Naive thymus-derived CD8-positive, alpha-beta T cell (primary cell): ENCODE measurements at regions not wholly inside any gene's neighbourhood (a gene's known extent, or its start where the extent isn't known, plus 50 kb on each side); places are given as distances from the start of the nearest gene placed in this dataset.
"Not testable (repeated sequence)": the region's sequence is repeated elsewhere in the genome, so short reads cannot be mapped to it uniquely, and the experiment has no call there.

Experiments used
- ATAC-seq, 2 donors: fragments of 150-1000 bp; cut with Tn5 transposase in 1 of 2; sonication (Bioruptor Pico), chemical (Tn5 transposase) in 1 of 2; 1 replicate in 1 of 2; 2 replicates in 1 of 2; pipeline ENCODE4 v1.10.0; 2021; ENCODE audit warnings: mild to moderate bottlenecking in 2 of 2, moderate library complexity in 2 of 2
- POLR2A ChIA-PET: fragments of 350-600 bp; sonication (Branson Sonifier 250); formaldehyde crosslinking; loops from one replicate; lab custom pipeline; 2021; ENCODE audit warnings: antibody characterized with exemption; lab: Charles Lee
- DNase-seq, 10 donors: peaks; one replicate each; pipeline versions ENCODE4 v3.0.0 to v3.0.0-alpha.2; 2020 to 2022
- H3K27ac Mint-ChIP-seq, 10 donors: one replicate each; pipeline ENCODE4 v1.8.0; 2020 to 2022; ENCODE audit warnings: mild to moderate bottlenecking in 10 of 10, mixed read lengths in 10 of 10, moderate library complexity in 4 of 10, inconsistent platforms in 1 of 10
- H3K27me3 Mint-ChIP-seq, 5 donors: one replicate each; pipeline ENCODE4 v1.8.0; 2021 to 2022; ENCODE audit warnings: mixed read lengths in 5 of 5
- H3K36me3 Mint-ChIP-seq, 3 donors: one replicate each; pipeline ENCODE4 v1.8.0; 2020 to 2022; ENCODE audit warnings: mixed read lengths in 3 of 3, mild to moderate bottlenecking in 2 of 3, inconsistent platforms in 1 of 3
- H3K4me1 Mint-ChIP-seq, 4 donors: one replicate each; pipeline ENCODE4 v1.8.0; 2021 to 2022; ENCODE audit warnings: mixed read lengths in 4 of 4
- H3K4me3 Mint-ChIP-seq, 10 donors: one replicate each; pipeline ENCODE4 v1.8.0; 2020 to 2022; ENCODE audit warnings: mild to moderate bottlenecking in 10 of 10, mixed read lengths in 10 of 10, moderate library complexity in 6 of 10, inconsistent platforms in 1 of 10
- H3K9me3 Mint-ChIP-seq, 9 donors: one replicate each; pipeline ENCODE4 v1.8.0; 2020 to 2022; ENCODE audit warnings: mixed read lengths in 9 of 9, mild to moderate bottlenecking in 3 of 9, inconsistent platforms in 1 of 9, moderate library complexity in 1 of 9

GRCh38 chr6:145086197-145086596, 649.1 kb downstream of the EPM2A start:
- H3K27ac Mint-ChIP-seq: no peak overlapping the region
- POLR2A ChIA-PET: no interaction called here
- H3K27me3 Mint-ChIP-seq: peaks cover 0 to 24% (median 8%) of the 10 kb centered on the region in 5 donors
- H3K9me3 Mint-ChIP-seq: no peaks in the 10 kb centered on the region
- ATAC-seq: no peak
- H3K36me3 Mint-ChIP-seq: no peaks in the 10 kb centered on the region
- DNase-seq: no peak
- no peaks in the 10 kb centered on the region for H3K4me1 Mint-ChIP-seq
- no peak overlapping the region for H3K4me3 Mint-ChIP-seq

- POLR2A ChIA-PET: no interaction called here
- no peak overlapping the region for H3K4me3 Mint-ChIP-seq
- no peaks in the 10 kb centered on the region for H3K4me1 Mint-ChIP-seq
Measured at GRCh38 chr6:145087034-145087433, 648.3 kb downstream of the EPM2A start.

GRCh38 chr6:145090801-145091585, 644.3 kb downstream of the EPM2A start:
- H3K4me1 Mint-ChIP-seq: no peaks in the 10 kb centered on the region
- peaks cover 3 to 18% (median 11%) of the 10 kb centered on the region in 5 donors for H3K27me3 Mint-ChIP-seq
- no peak overlapping the region for H3K27ac Mint-ChIP-seq
- no peak overlapping the region for H3K4me3 Mint-ChIP-seq
- POLR2A ChIA-PET: no interaction called here
- ATAC-seq (no peak), DNase-seq (no peak)
- peaks cover 0 to 3% (median 0%) of the 10 kb centered on the region in 9 donors for H3K9me3 Mint-ChIP-seq
- no peaks in the 10 kb centered on the region for H3K36me3 Mint-ChIP-seq

More at GRCh38 chr6:145087034-145087433, 648.3 kb downstream of the EPM2A start:
- H3K9me3 Mint-ChIP-seq: no peaks in the 10 kb centered on the region
- peaks cover 3 to 24% (median 8%) of the 10 kb centered on the region in 5 donors for H3K27me3 Mint-ChIP-seq
- no peak overlapping the region for H3K27ac Mint-ChIP-seq
- no peak for ATAC-seq
- DNase-seq: no peak
- no peaks in the 10 kb centered on the region for H3K36me3 Mint-ChIP-seq

DNA sequence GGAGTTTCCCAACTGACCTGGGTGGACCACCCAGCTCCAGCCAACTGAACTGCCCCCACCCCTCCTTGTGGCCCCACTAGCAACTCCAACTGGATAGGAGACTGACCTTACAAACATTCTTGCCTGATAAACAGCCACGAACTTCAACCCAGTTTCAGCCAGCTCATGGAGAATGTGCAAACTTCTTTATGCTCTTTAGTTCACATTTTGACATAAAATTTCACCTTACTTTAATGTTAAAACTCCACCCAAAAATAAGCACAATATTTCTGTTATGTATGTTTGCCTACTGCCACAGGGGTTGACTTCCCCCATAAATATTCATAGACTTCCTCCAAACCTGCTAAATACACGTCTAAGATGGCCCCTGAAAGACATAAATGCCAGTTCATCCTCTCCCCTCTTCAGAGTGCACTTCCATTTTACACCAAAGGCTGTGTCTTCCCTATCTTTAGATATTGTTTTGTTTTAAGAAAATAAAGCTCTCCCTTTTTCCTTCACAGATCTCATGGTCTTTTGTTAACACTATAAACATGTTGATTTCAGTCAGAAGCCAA, 643.7 kb downstream of the EPM2A start:
- Mint-ChIP-seq H3K9me3 (peaks cover 0 to 4% (median 1%) of the 10 kb centered on the region in 9 donors), H3K27me3 (peaks cover 3 to 12% (median 11%) of the 10 kb centered on the region in 5 donors)
- POLR2A ChIA-PET: no interaction called here

DNA sequence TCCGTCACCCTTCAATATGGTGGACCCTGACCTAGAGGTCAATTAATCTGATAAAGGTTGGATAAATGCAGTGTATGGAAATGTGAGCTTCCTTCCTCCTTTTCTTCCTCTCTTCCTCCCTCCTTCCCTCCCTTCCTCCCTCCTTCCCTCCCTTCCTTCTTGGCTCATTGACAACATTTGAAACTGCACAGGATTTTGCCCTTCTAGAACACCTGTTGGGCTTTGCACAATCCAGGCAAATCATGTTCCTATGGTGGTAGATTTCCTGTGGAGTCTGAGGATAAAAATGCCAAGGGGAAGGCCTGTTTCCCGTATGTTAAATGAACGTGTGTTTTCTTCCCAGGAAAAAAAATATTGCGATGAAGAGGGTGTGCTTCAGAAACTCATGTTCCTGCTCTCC, 642.8 kb downstream of the EPM2A start:
- ATAC-seq: no peak
- Mint-ChIP-seq H3K4me1 (no peaks in the 10 kb centered on the region), H3K4me3 (no peak overlapping the region), H3K27ac (no peak overlapping the region), H3K36me3 (no peaks in the 10 kb centered on the region), H3K27me3 (peaks cover 3 to 12% (median 11%) of the 10 kb centered on the region in 5 donors), H3K9me3 (peaks cover 0 to 11% (median 4%) of the 10 kb centered on the region in 9 donors)
- POLR2A ChIA-PET: no interaction called here
- no peak for DNase-seq

More for the DNA sequence above, 643.7 kb downstream of the EPM2A start:
- DNase-seq: no peak
- H3K4me1 Mint-ChIP-seq: no peaks in the 10 kb centered on the region
- H3K36me3 Mint-ChIP-seq: no peaks in the 10 kb centered on the region
- no peak overlapping the region for H3K4me3 Mint-ChIP-seq
- H3K27ac Mint-ChIP-seq: no peak overlapping the region
- ATAC-seq: no peak

DNA sequence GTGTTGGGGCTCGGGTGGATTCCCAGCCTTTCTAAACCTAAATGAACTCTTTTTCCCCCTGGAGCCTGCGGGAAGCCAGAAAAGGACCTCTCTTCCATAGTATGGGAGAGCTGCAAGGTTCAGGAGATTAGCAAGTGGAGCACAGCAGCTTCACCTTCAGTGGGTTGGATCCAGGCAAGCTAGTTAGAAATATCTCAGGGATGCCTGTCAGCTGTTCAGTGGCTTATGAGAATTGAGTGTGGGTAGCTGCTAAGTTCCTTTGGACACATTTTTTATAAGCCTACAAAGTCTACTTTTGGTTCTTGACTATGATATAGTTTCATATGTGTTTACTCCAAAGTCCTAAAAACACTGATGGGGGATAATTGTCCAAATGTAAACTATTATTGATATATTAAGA, 642.1 kb downstream of the EPM2A start:
- peaks cover 3 to 12% (median 11%) of the 10 kb centered on the region in 5 donors for H3K27me3 Mint-ChIP-seq
- peaks cover 0 to 18% (median 10%) of the 10 kb centered on the region in 9 donors for H3K9me3 Mint-ChIP-seq
- no peaks in the 10 kb centered on the region for H3K4me1 Mint-ChIP-seq
- peaks cover 0 to 2% (median under 1%) of the 10 kb centered on the region in 3 donors for H3K36me3 Mint-ChIP-seq
- H3K4me3 Mint-ChIP-seq: no peak overlapping the region
- POLR2A ChIA-PET: no interaction called here
- DNase-seq (no peak), ATAC-seq (no peak)
- H3K27ac Mint-ChIP-seq: no peak overlapping the region

- no peaks in the 10 kb centered on the region for H3K4me1 Mint-ChIP-seq
Measured at GRCh38 chr6:145096846-145097245, 638.5 kb downstream of the EPM2A start.

DNA sequence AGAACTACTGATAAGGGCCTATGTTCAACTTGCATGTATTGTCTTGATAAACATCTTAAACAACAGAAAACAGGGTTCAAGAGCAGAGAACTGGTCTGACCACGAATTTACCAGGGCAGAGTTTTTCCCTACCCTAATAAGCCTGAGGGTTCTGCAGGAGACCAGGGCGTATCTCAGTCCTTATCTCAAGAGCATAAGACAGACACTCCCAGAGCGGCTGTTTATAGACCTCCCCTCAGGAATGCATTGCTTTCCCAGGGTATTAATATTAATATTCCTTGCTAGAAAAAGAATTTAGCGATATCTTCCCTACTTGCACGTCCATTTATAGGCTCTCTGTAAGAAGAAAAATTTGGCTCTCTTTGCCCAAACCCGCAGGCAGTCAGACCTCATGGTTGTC, 637.2 kb downstream of the EPM2A start:
- H3K36me3 Mint-ChIP-seq, H3K4me3 Mint-ChIP-seq, ATAC-seq, POLR2A ChIA-PET, DNase-seq, H3K4me1 Mint-ChIP-seq, H3K27ac Mint-ChIP-seq: not testable (repeated sequence)
- peaks cover 0 to 32% (median 20%) of the 10 kb centered on the region in 9 donors for H3K9me3 Mint-ChIP-seq
- peaks cover 0 to 13% (median 5%) of the 10 kb centered on the region in 5 donors for H3K27me3 Mint-ChIP-seq

More at GRCh38 chr6:145096846-145097245, 638.5 kb downstream of the EPM2A start:
- DNase-seq: no peak
- Mint-ChIP-seq H3K27me3 (peaks cover 0 to 10% (median 5%) of the 10 kb centered on the region in 5 donors), H3K27ac (no peak overlapping the region), H3K9me3 (peaks cover 0 to 32% (median 20%) of the 10 kb centered on the region in 9 donors), H3K36me3 (peaks cover 0 to 7% (median 2%) of the 10 kb centered on the region in 3 donors), H3K4me3 (no peak overlapping the region)
- POLR2A ChIA-PET: no interaction called here
- ATAC-seq: no peak

DNA sequence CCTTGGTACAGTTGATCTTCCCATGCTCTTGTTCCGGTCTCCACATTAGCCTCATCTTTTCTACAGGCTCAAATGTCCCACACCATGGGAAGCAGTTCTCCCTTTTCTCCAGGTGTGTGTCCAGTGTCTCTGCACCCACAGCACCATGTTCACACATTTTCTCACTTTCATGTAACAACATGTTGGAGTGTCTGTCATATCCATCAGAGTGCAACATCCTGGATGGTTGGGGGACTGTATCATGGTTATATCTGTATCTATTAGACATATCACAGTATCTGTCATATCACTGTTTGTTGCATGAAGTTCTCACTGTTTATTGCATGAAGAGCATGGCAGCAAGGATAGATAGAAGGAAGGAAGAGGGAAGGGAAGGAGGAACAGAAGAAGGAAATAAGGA, 635.6 kb downstream of the EPM2A start:
- peaks cover 0 to 32% (median 20%) of the 10 kb centered on the region in 9 donors for H3K9me3 Mint-ChIP-seq
- DNase-seq: no peak
- H3K27me3 Mint-ChIP-seq: peaks cover 0 to 9% (median 5%) of the 10 kb centered on the region in 5 donors
- no peak overlapping the region for H3K27ac Mint-ChIP-seq
- H3K36me3 Mint-ChIP-seq: peaks cover 0 to 7% (median 2%) of the 10 kb centered on the region in 3 donors
- H3K4me1 Mint-ChIP-seq: no peaks in the 10 kb centered on the region
- H3K4me3 Mint-ChIP-seq: no peak overlapping the region
- ATAC-seq: no peak
- POLR2A ChIA-PET: no interaction called here

- Mint-ChIP-seq H3K4me3 (no peak overlapping the region), H3K27ac (no peak overlapping the region), H3K9me3 (peaks cover 0 to 6% (median 0%) of the 10 kb centered on the region in 9 donors), H3K36me3 (no peaks in the 10 kb centered on the region), H3K4me1 (no peaks in the 10 kb centered on the region), H3K27me3 (peaks cover 7 to 34% (median 7%) of the 10 kb centered on the region in 5 donors)
- POLR2A ChIA-PET: no interaction called here
- DNase-seq (no peak), ATAC-seq (no peak)
Measured at GRCh38 chr6:145110109-145110508, 625.2 kb downstream of the EPM2A start.

DNA sequence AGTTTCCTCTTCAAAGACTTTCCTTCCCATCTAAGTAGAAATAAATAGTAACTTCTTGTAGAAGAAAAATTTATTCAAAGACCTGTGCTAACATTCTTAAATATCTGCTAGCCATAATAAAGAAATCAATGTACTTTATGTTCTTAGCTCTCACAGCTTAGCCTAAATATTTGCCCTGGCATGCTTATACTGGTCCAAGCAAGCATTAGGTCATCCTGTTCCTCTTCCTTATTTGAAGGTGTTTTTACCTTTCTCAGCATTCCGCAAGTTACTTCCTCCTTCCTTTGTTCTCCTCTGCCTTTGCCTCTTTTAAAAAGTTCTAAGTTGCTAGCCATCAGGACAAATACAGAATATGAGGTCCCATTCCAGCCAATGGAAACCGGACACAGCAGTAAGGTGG, 623.9 kb downstream of the EPM2A start:
- H3K4me1 Mint-ChIP-seq, ATAC-seq, H3K36me3 Mint-ChIP-seq, H3K4me3 Mint-ChIP-seq, POLR2A ChIA-PET, H3K27ac Mint-ChIP-seq, H3K9me3 Mint-ChIP-seq, DNase-seq: not testable (repeated sequence)
- peaks cover 7 to 33% (median 7%) of the 10 kb centered on the region in 5 donors for H3K27me3 Mint-ChIP-seq

- H3K27me3 Mint-ChIP-seq: peaks cover 7 to 20% (median 7%) of the 10 kb centered on the region in 5 donors
- POLR2A ChIA-PET: no interaction called here
- ATAC-seq (no peak), DNase-seq (no peak)
- H3K27ac Mint-ChIP-seq: no peak overlapping the region
- peaks cover 0 to 4% (median 0%) of the 10 kb centered on the region in 9 donors for H3K9me3 Mint-ChIP-seq
- no peaks in the 10 kb centered on the region for H3K36me3 Mint-ChIP-seq
- H3K4me1 Mint-ChIP-seq: no peaks in the 10 kb centered on the region
- H3K4me3 Mint-ChIP-seq: no peak overlapping the region
Measured at GRCh38 chr6:145112711-145113148, 622.6 kb downstream of the EPM2A start.

DNA sequence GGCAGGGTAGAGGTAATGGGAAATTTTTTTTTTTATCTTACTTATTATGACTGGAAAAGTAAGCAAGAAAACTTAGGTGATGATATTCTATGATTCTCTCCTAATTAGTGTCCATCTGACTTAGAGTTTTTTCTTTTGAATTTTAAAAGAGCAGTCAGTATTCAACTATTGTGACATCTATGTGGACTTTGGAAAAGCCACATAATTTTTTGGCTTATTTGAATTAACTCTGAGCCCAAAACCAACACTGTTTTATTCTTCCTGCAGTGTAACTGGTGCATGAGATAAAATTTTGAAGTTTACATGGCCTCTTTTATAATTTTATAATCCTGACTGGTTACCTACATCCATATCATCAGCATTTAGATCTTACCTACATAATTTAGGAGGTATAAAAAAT, 619.7 kb downstream of the EPM2A start:
- H3K9me3 Mint-ChIP-seq: no peaks in the 10 kb centered on the region
- H3K4me3 Mint-ChIP-seq: no peak overlapping the region
- POLR2A ChIA-PET: no interaction called here
- H3K27ac Mint-ChIP-seq: no peak overlapping the region
- no peaks in the 10 kb centered on the region for H3K36me3 Mint-ChIP-seq
- no peaks in the 10 kb centered on the region for H3K4me1 Mint-ChIP-seq
- ATAC-seq (no peak), DNase-seq (no peak)
- peaks cover 7 to 13% (median 7%) of the 10 kb centered on the region in 5 donors for H3K27me3 Mint-ChIP-seq
